ENCODE measurements at regions not wholly inside any gene's neighbourhood (a gene's known extent, or its start where the extent isn't known, plus 50 kb on each side); places are given as distances from the start of the nearest gene placed in this dataset.

- no peak for TF ChIP-seq POLR2A (IDR thresholded peaks at IDR 0.05)
- TF ChIP-seq CTCF (IDR thresholded peaks at IDR 0.05) = no peak
Measured at GRCh38 chr10:53430127-53430891, 657.7 kb upstream of the MBL2 start.
